Left hindlimb (tissue), 1 donor: ENCODE measurements at regions not wholly inside any gene's neighbourhood (a gene's known extent, or its start where the extent isn't known, plus 50 kb on each side); places are given as distances from the start of the nearest gene placed in this dataset.
"Not testable (repeated sequence)": the region's sequence is repeated elsewhere in the genome, so short reads cannot be mapped to it uniquely, and the experiment has no call there.

ENCODE experiments used
- DNase-seq: peaks from one replicate; pipeline ENCODE4 v3.0.0-alpha.2; 2018

DNA sequence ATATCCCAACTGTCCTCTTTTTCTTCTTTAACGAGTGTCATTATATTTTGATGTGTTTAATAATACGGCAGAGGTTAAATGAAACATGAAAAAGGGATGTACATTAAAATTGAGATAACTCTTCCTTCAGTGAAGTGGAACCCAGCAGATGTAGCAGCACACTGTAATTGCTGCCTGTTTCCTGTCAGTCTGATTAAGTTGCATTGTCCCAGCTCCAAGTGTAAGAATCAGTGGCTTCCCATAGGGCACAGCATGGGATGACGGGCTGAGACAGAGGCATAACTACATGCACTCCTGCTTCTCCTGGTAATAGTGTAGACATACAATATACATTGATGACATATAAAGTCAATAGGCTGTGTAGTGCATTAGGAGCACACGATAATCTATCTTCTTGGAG lies 175.8 kb upstream of the TCF4 start:
- no peak for DNase-seq

DNA sequence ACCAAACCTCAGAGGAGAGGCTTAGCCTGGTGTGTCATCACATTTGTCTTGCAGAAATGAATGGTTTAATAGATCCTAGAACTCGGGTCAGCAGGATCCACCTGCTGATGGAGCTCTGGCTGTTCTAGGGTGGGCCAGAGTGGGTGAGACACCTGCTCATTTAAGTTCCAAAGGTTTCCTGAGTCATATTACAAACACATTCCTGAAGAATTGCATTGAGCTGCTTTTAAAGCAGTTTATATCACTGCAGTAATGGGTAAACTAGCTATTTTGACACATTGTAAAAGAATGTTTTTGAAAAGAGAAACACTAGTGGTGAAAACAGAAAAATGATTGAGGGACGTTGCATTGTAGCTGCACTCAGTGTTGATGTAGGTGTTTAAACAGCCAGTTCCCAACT lies 175.3 kb upstream of the TCF4 start:
- DNase-seq = no peak

DNA sequence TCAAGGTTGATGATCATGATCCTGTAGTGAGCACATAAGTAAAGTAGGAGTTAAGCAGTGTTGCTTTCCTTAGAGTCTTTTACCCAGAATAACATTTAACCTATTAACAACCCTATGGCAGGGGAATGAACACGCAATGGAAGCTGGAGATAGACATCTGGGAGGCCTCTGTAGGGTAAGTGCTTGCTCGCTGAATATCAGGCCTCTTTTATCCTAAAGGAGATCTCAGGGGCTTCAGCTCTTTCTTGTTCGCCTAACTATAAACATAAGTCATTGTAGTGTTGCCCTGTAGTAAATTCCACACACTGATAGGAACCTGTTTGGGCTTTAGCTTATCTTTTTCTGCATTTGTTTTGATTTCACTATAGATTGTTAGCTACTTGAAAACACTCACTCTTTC lies 174.4 kb upstream of the TCF4 start:
- no peak for DNase-seq

DNA sequence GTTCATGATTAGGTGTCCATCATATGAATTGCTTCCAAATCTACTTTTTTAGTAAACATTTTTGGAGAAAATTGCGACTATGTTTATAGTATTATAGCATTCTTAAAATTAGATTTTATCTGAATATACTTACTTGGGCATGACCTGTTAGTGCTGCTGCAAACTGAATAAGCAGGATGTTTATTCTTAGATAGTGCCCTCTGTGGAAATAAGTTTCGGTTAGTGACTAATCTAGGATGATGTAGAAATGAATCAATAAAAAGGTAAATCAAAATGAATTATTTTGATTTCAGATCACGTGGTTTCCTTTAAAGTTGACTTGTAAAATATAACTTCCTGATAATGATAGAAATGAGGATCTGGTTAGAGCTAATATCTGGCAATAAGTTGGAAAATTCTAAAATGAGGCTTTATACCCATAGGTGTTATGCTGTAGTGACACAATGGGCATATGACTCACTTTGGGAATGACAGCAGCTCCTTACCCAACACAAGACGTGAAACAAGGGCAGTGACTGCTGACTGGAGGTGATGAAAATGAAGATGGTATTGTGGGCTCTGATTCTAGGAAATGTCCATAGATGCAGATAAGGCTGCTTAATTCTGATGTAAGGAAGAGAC lies 165.8 kb upstream of the TCF4 start:
- no peak for DNase-seq

DNA sequence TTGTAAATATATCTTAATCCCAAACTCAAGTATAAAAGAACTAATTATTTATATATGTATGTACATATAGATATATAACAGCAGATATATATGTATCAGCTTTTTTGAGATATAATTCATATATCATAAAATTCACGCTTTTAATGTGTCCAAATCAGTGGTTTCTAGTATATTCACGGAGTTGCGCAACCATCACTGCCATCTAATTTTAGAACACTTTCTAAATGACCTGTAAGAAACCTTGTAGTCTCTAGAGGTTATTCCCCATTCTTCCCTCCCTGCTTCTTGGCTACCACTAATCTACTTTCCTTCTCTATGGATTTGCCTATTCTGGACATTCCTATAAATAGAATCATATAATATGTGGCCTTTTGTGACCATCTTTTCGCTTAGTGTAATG lies 163.5 kb upstream of the TCF4 start:
- no peak for DNase-seq

DNA sequence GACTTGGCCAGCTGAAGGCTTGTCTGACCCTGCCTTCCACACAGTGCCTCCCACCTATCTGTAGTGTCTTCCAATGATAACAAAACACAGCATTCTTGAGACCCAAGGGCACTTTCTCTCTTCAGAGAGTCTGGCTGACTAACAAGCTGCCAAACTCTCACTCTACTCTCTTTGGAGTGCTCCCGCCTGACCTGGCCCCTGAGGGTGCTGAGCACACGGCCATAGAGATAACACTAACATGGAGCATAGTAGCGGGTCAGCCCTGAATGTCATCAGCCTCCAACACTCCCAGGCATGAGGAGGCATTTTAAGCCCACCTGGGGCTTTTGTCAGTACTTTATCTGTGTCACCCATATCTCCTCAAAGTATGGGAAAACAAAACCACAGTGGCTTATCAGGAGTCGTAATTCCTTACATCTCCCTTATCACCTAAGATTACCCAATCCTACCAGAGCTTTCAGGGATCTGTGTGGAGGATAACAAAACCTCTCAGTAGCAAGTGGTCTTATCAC lies 160.3 kb upstream of the TCF4 start:
- DNase-seq = no peak

DNA sequence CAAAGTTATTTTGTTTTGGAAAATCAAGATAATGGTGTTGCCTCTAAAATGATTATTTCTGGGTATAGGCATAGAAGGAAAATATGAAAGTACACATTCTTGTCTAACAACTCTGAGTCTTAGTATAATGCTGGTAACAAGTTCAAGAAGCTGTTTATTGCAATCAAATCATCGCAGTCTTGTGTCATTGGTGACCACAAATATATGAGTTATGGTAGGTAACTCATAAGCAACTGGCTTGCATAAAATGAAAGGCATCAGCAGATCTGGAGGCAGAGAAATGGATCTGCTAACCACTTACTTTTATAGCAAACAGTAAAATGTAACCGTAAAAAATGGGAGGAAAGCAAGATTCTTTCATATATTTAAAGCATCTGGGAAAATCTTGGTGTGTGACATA lies 156.2 kb upstream of the TCF4 start:
- no peak for DNase-seq

DNA sequence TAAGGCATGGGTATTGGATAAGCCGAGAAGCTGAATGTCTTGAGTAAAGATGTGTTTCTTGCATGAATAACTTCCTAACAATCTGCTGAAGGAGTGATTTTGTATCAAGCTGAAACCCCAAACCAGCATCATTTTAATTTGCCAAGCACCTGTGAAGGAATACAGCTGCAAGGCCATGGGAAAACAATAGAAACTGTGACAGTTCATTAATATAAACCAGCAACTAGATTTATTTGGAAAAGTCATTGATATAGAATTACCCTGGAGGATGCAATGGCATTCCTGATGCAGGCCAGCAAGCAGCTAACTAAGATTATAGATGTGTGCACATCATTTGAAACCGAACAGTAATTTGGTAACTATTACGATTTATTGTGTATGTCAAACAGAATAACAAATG lies 155.7 kb upstream of the TCF4 start:
- no peak for DNase-seq

DNA sequence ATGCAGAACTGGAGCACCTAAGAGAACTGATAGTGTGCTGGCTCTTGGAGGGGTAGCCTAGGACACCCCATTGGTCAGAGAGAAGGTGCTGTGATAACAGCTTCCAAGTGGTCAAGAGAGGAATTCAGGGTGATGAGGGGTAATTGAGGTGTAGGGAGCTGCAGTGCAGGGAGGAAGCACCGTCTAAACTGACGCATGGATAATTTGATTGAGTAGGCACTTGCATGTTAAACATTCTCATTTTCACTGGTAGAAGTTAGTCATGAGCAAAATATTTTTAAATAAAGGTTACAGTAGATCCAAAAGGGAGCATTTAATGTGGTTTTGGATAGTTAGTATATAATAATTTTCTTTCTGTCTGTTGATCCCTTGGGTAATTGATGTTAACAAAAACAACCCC lies 155.1 kb upstream of the TCF4 start:
- no peak for DNase-seq

DNA sequence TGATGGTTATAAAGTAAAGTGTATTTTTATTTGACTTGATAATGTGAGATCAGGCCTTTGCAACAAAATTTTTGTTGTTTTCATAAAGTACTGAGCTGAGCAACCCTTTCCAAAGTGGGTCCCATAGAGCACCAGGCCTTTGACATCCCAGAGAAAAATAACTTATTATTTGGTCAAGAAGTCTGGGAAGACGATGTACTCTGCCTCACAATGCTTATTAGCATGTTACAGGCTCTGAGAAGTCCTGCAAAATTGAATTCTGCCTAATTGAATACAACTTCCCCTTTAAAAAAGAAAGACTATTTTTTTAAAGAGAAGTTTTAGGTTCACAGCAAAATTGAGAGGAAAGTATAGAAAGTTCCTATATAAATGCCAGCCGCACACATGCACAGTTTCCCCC lies 151.5 kb upstream of the TCF4 start:
- DNase-seq = no peak

DNA sequence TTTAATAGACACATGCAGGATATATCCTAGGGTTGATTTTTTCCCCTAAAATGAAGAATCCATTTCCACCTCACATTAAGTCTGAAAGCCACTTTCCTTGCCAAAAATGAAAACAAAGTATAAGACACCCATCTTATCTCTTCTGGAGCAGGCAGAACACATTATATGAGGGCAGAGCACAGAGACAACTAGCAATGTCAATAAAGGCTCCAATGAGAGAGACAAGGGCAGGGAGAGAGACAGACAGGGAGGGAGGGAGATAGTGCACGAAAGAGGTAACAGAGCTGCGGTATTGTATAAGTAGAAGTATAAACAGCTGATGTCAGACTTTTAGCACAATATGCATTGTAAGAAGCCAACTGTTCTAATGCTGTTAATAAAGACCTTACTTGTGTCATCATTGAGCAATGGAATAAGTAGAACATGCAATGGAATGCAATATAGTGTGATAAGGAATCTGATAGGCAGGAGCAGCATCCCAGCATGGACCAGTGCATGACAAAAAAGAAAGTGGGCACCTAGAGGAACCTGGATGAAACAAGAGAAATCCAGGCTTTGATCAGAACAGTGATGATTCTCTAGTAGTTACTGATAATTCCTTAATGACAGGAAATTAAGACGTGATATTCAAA lies 150.6 kb upstream of the TCF4 start:
- DNase-seq = no peak

DNA sequence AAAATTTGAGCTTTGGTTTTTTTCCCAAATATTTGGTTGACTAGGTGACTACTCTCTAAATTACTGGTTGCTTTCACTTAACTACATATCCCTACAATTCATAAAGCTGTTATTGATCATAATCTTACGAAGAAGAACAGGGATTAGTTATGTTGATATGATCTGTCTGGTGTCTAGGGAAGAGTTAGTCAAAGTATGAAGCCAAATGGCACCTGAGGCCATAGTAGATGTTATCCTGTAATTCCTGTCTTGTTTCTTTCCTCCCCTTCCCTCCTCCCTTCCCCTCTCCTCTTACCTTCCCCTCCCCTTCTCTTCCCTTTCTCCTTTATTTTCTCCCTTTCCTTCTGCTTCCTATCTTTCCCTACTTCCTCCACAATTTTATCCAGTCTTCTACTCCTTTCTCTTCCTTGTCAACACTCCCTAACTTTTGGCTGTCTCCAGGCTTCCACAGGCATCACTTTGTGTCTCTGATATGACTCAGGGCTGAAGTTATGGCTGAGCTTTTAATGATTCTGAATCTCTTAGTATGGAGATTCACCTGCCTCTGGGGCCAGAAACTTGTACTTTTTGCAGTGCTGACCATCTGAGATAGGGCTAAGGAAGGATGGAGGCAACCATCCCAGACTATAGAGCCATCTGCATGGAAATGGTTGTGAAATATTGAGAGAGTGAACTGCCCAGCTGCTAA lies 149.9 kb upstream of the TCF4 start:
- DNase-seq = no peak

DNA sequence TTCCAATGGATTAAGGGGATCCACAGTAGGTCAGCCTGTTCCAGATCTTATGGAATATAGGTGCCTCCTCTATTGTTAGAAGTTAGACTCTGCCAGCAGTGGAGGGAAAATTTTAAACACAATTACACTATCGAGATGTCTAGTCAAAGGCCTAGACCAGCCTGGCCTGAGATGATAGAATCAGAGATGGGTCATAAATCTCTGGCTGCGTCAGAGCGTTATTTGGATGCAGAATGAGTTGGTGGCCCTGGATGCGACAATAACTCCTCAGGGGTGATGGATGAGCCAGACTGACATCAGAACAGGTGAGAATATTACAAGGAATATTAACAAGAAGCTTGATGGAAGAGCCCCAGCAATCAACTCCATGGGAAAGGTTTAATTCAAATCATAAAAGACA lies 149.3 kb upstream of the TCF4 start:
- no peak for DNase-seq

DNA sequence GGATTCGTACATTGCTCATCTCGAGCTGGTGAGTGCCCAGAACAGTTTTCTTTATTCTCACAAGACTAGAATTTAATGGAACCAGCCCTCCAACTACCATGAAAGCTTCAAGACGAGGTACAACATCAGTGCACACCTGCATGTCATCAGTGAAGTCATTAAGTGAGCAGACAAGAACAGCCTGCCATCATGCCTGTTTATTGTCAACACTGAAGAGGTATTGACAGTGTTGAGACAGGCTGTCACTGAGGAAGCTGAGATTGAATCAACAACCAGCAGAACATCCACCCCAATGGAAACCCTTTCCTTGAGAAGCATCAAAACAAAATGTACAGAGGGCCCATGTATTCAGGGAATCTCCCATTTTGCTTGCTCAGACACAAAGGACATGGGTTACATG lies 148.0 kb upstream of the TCF4 start:
- no peak for DNase-seq

DNA sequence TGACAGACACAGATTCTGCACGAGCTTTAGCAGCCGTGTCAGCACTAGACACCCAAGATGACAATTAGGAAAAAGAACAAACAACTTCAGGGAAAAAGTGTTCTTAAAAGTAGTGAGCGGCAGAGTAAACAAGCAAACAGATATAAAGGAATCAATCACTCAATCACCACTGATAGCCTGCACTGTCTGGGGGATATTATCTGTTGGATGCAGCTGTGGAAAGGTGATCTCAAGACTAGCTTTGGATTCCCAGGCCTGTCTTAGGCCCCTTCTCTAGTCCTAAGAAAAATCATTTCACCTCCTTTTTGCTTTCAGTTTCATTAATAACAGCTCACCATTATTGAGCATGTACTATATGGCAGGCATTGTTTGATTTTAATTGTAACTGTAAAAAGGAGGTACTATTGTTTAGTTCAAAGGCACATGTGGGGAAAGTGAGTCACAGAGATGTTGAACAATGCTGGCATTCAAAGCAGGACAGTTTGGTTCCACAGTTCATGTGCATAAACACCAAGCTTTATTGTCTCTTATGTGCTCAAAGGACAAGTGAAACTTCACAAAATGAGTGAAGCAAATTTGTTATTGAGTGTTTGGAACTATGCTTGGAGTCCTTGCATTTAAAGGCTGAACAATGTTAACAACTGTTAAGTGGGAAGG lies 147.3 kb upstream of the TCF4 start:
- no peak for DNase-seq

DNA sequence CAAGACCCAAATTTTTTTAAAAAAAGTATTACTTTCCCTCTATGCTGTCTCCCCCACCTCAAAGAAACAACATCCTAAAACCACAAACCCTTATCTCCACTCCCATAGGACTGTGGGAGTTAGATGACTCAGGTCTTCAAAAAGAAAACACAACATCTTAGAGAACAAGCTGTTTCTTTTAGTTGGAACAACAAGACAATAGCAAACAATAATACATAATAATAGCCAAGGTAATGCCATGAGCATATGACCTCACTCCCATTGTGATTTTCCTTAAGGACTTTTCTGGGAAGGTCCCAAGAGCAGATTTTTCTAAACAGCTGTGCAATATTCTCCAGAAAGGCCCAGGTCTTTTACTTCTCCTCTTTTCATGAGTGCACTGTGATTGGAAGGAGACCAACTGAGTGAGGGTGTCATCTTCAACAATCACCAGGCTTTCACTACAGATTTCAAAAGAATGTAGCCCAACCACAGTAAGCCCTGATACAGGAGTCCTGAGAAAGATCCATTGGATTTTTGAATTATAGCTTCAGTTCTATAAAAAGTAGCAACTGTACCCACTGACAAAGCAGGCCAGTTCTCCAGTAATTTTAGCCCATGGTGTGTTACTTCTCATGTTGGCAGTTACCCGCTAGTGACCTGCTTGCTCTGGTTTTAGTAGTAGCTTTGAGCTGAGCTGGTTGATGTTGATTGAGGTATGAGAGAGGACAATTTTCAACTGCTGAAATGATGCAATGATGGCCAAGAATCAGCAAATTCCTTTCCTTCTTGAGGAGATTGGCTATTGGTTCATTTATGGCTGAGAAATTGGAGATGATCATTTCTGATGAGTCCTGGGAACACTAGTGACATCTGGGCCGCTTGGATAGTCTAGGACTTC lies 144.5 kb upstream of the TCF4 start:
- DNase-seq = no peak

DNA sequence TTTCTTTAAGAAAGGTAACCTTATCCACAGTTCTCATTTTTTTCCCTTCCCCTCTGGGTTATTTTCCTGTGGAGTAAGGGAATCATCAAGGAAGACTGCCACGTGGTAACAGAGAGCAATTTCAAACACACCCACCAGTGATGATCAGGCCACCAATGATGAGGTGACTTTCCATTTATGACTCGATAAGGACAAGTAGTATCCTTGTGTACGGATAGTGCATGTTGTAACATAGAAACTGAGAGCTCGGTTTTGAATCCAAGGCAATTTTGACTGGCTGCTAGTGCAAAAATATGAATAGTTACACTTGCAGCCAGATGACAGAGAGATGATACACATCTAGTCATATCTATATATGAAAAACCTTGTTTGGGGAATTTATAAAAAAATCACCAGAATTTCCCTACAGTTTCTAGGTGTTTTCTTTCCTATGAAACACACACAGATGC lies 143.6 kb upstream of the TCF4 start:
- no peak for DNase-seq

DNA sequence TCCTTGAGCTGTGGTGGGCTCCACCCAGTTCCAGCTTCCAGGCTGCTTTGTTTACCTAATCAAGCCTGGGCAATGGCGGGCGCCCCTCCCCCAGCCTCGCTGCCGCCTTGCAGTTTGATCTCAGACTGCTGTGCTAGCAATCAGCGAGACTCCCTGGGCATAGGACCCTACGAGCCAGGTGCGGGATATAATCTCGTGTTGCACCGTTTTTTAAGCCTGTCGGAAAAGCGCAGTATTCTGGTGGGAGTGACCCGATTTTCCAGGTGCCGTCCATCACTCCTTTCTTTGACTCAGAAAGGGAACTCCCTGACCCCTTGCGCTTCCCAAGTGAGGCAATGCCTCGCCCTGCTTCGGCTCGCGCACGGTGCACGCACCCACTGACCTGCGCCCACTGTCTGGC lies 133.0 kb upstream of the TCF4 start:
- DNase-seq = not testable (repeated sequence)

DNA sequence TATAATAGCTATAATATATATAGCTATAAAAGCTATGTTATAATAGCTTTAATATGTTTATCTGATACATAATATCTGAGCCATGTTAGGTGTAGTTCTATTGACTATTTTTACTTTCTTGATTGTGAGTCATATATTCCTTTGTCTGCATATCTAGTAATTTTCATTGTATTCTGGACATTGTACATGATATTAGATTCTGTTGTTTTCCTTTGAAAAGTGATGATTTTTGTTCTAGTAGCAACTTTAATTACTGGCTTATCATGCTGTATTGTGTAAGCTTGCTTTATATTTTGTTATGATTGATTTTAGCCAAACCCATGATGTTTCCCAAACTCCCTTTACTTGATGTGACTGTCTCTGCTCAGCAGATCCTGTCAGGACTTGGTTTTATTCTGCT lies 125.7 kb upstream of the TCF4 start:
- no peak for DNase-seq

DNA sequence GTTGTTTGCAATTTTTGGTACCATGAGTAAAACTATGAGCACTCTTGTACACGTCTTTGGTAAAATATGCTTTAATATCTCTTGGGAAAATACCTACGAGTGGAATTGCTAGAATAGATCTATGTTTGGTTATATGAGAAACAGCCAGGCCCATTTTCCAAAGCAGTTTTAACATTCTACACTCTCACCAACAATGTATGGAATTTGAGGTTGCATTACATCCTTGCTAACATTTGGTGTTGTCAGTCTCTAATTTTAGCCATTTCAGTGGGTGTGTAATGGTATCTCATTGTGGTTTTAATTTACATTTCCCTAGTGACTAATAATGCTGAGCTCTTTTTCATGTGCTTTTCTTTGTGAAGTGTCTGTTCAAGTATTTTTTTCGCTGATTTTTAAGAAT lies 118.9 kb upstream of the TCF4 start:
- no peak for DNase-seq

DNA sequence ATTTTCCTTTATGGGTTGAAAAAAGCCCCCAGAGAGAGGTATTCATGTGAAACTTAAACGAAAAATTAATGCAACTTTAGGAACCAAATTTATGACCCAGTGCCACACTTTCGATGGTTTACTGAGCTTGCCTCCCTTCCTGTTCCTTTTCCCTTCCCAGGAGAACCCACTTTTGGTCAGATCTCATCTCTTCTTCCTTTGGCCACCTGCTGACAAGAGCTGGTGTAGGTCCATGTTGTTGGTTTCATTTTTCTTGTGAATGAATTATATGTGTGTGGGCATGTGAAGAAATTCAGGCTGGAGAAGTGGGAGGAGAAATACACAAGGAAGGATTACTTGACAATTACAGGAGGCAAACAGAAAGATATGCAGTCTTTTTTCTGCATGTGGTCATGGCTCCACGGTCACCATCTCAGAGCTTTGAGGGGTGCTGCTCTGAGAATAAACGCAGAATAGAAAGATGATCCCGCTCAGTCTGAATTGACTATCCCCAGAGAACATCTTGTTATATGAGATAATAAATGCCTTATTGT lies 111.3 kb upstream of the TCF4 start:
- DNase-seq = no peak

DNA sequence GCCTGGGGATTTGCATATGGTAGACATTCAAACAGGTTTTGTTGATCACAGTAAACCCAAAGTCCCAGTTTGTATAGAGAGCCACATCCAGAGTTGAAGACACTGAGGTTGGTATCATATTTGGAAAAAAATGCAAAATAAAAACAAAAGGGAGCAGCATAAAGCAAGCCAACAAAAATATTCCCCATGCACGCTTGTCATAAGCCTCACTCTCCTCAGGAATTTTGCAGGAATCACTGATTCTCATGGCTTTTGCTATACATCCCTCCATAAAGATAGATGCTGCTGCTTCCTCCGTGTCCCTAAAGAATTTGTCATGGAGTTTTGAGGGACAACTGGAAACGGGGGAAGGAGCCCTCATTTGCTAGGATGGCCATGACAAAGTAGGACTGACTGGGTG lies 108.8 kb upstream of the TCF4 start:
- DNase-seq = no peak

DNA sequence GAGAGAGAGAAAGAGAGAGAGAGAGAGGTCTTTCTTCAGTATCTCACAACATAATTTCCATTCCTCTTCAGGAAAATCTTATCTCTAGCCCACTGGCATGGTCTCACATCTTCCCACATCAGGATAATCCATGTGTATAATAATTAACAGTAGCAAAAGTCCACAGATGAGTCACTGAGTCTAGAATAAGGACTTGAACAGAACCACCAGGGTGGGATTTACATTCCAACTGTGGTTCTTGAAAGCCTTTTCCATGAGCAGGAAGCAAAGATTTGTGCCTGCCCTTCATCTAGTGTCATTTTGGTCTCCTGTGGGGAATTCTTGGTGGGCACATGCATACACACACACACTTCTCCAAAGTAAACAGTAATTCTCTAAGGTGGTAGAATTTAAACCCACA lies 107.1 kb upstream of the TCF4 start:
- DNase-seq = no peak
